Skeletal muscle satellite cell (primary cell): ENCODE measurements at regions not wholly inside any gene's neighbourhood (a gene's known extent, or its start where the extent isn't known, plus 50 kb on each side); places are given as distances from the start of the nearest gene placed in this dataset.

Source experiments
- H3K27me3 ChIP-seq: 2 replicates; pipeline ENCODE4 v1.7.0; 2013; ENCODE audit warnings: low read length; ENCODE audit not compliant: control insufficient read depth, insufficient read depth
- H3K36me3 ChIP-seq: 2 replicates; pipeline ENCODE4 v1.7.0; 2013; ENCODE audit warnings: mild to moderate bottlenecking, control low read depth, low read length; ENCODE audit not compliant: insufficient read depth
- H3K4me1 ChIP-seq: 2 replicates; pipeline ENCODE4 v1.7.0; 2013; ENCODE audit warnings: low read length; ENCODE audit not compliant: control insufficient read depth, insufficient read depth
- H3K4me2 ChIP-seq: 2 replicates; pipeline ENCODE4 v1.7.0; 2013; ENCODE audit warnings: mild to moderate bottlenecking, low read length
- H3K4me3 ChIP-seq: 2 replicates; pipeline ENCODE4 v1.7.0; 2013; ENCODE audit warnings: low read length
- H3K9ac ChIP-seq: 2 replicates; pipeline ENCODE4 v1.7.0; 2013; ENCODE audit warnings: mild to moderate bottlenecking, low read depth, low read length, moderate library complexity
- H3K9me3 ChIP-seq: replicated peaks from 2 replicates; pipeline ENCODE4 v1.7.0; 2013; ENCODE audit warnings: mild to moderate bottlenecking, control low read depth, low read length

DNA sequence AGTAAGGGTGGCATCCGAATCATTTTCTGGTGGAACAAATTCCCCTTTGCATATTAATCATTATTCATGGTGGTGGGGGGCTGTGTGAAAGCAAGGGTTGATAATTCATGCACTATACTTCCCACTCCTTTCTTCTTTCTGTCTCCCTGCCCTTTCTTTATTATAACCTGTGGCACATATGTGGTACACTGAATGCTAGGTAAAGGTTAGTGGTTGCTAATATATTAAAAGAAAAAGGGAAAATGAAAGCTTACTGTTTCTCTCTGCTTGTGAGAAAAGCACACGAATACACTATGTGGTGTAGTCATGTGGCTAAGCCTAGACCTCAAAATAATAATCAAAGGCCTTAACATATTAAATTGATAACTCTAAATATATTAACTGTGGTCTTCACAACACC lies 178.4 kb upstream of the RPS6KA3 start:
- no peaks in the 10 kb centered on the region for H3K27me3 ChIP-seq
- H3K36me3 ChIP-seq: no peaks in the 10 kb centered on the region
- H3K4me2 ChIP-seq: no peak overlapping the region
- H3K4me1 ChIP-seq: no peaks in the 10 kb centered on the region
- no peak overlapping the region for H3K9ac ChIP-seq
- no peak overlapping the region for H3K4me3 ChIP-seq
- no peaks in the 10 kb centered on the region for H3K9me3 ChIP-seq

DNA sequence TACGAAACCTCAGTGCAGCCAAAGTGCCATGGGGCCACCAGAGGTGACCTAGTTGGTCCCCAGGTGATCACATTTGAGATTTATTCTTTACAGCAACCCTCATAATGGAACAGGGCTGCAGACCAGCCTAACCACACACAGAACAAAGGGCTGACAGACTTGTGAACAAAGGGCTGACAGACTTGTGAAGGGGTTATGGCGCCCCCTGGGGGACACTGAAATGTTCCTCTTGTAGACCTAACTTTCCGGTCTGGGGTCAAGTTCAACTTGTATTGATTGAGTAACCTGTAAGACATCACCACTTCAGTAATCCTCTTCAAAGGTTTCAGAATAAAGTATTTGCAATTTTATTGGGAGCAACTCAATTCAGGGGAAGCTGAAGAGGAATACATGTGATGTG lies 175.9 kb upstream of the RPS6KA3 start:
- Histone ChIP-seq H3K27me3 (no peaks in the 10 kb centered on the region), H3K4me2 (no peak overlapping the region), H3K9ac (no peak overlapping the region), H3K4me3 (no peak overlapping the region), H3K9me3 (no peaks in the 10 kb centered on the region), H3K4me1 (no peaks in the 10 kb centered on the region), H3K36me3 (no peaks in the 10 kb centered on the region)

DNA sequence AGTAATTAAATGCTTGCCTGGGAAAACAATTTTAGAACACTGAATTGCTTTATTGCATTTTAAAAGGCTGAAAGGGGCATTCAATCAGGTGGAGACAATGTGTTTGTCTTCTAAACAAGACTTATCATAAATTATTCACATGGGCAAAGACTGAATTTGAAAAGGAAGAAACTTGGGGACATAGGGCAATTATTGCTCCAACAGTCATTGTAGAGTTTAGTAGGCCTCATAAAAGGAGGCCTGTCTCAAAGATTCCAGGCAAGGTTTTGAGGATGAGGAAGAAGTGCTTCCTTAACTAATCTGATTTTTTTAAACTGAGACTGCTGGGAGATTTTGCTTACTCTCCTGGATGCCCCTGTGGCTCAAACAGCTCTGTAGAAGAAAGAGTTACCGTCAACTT lies 174.4 kb upstream of the RPS6KA3 start:
- Histone ChIP-seq H3K4me3 (no peak overlapping the region), H3K36me3 (no peaks in the 10 kb centered on the region), H3K9me3 (no peaks in the 10 kb centered on the region), H3K4me2 (no peak overlapping the region), H3K4me1 (no peaks in the 10 kb centered on the region), H3K9ac (no peak overlapping the region), H3K27me3 (no peaks in the 10 kb centered on the region)

DNA sequence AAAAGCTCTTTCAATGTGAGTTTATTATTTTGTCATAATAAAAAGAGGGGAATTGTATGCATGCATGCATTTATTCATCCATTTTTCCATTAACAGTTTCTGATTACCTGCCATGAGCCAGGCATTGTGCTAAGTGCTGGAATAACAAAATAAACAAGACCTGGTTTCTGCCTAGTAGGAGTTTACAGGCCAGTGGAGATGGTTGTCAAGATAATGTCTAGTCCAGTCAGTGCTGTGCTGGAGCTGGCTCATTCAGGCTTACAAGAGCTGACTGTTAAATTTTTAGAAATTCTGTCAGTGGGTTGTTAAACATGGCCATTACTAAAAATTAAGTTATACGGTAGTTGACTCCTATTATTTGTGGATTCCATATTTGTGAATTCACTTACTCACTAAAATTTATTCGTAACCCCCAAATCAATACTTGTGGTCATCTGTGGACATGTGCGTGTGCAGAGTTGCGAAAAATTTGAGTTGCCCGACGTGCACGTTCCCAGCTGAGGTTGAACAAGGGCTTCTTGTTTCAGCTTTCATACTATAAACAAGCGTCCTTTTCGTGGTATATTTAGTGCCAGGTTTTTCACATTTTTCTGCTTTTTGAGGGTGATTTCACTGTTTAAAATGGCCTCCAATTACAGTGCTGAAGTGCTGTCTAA lies 172.3 kb upstream of the RPS6KA3 start:
- no peak overlapping the region for H3K4me3 ChIP-seq
- no peaks in the 10 kb centered on the region for H3K27me3 ChIP-seq
- no peaks in the 10 kb centered on the region for H3K9me3 ChIP-seq
- H3K4me1 ChIP-seq: no peaks in the 10 kb centered on the region
- no peak overlapping the region for H3K9ac ChIP-seq
- no peak overlapping the region for H3K4me2 ChIP-seq
- no peaks in the 10 kb centered on the region for H3K36me3 ChIP-seq

DNA sequence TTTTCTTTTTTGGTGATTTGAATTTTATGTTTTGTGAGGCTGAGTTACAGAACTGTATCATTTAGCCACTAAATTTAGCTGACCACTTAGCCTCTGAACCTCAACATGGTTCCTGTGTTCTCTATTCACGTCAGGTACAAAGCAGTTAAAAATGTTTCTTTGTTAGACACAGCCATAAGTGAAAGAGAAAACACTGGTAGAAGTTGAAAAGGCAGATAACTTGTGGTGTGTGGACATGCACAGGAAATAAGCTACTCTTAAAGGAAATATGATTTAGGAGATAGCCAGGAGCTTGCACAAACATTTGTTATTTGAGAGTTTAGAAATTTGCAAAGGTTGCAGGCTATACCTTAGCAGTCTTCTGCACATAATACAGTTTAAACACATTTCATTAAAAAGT lies 171.0 kb upstream of the RPS6KA3 start:
- H3K36me3 ChIP-seq: no peaks in the 10 kb centered on the region
- H3K9me3 ChIP-seq: no peaks in the 10 kb centered on the region
- H3K27me3 ChIP-seq: no peaks in the 10 kb centered on the region
- no peaks in the 10 kb centered on the region for H3K4me1 ChIP-seq
- no peak overlapping the region for H3K4me2 ChIP-seq
- no peak overlapping the region for H3K4me3 ChIP-seq
- H3K9ac ChIP-seq: no peak overlapping the region

DNA sequence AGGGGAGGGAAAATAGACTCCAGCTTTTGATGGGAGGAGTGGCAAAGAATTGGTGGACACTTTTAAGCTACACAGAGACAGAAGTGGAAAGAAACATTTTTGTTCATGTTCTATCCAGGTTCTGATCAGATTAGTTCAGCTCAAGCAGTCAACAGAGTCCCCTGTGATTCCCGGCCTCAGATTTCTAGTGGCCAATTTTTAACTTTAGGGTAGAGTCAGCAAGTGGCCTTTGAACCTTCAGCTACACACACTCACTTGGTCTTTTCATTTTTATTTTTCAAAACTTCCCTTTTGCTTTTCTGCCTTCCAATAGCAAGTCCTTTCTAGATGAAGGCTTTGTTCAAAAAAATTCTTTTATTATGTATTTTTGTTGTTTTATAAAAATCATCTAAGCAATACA lies 169.2 kb upstream of the RPS6KA3 start:
- H3K36me3 ChIP-seq: no peaks in the 10 kb centered on the region
- H3K9me3 ChIP-seq: no peaks in the 10 kb centered on the region
- H3K4me3 ChIP-seq: no peak overlapping the region
- no peaks in the 10 kb centered on the region for H3K27me3 ChIP-seq
- H3K9ac ChIP-seq: no peak overlapping the region
- no peaks in the 10 kb centered on the region for H3K4me1 ChIP-seq
- no peak overlapping the region for H3K4me2 ChIP-seq

DNA sequence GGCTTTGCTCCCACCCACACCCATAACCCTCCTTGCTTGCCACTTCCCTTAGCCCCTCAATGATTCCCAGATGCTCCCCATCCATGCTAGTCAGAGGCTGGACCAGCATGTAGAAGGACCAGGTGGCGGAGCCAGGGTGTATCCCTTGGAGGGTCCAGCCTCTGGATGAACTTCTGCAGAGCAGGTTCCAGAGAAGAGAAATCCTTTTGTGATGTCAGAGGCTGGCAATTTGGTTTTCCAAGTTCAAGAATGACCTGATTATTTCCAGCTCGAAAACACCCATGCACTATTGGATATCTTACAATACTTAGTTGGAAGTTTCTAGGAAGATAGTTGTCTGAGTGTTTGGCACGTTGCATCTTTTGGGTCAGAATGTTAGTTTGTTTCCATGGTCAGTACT lies 168.3 kb upstream of the RPS6KA3 start:
- Histone ChIP-seq H3K4me2 (no peak overlapping the region), H3K4me3 (no peak overlapping the region), H3K27me3 (no peaks in the 10 kb centered on the region), H3K4me1 (no peaks in the 10 kb centered on the region), H3K36me3 (no peaks in the 10 kb centered on the region), H3K9ac (no peak overlapping the region), H3K9me3 (no peaks in the 10 kb centered on the region)

DNA sequence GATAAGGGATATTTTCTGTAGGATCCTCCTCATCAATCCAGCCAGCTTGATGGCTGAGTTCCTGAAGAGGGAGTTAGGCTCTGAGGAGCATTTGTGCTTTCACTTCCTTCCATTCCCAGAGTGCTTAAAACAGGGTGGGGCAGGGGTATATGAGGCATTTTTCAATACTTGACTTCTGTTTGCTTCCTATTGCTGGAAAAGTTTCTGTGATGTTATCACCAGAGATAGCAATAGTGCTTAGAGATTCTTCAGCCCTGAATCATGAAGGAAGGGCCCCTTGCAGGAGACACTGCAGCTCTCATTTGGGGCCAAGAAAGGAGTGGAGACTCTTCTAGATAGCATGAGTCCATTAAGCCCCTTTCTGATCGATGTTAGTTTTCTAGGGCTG lies 166.7 kb upstream of the RPS6KA3 start:
- H3K4me2 ChIP-seq: no peak overlapping the region
- H3K27me3 ChIP-seq: no peaks in the 10 kb centered on the region
- H3K4me3 ChIP-seq: no peak overlapping the region
- H3K36me3 ChIP-seq: no peaks in the 10 kb centered on the region
- H3K4me1 ChIP-seq: no peaks in the 10 kb centered on the region
- no peaks in the 10 kb centered on the region for H3K9me3 ChIP-seq
- H3K9ac ChIP-seq: no peak overlapping the region

DNA sequence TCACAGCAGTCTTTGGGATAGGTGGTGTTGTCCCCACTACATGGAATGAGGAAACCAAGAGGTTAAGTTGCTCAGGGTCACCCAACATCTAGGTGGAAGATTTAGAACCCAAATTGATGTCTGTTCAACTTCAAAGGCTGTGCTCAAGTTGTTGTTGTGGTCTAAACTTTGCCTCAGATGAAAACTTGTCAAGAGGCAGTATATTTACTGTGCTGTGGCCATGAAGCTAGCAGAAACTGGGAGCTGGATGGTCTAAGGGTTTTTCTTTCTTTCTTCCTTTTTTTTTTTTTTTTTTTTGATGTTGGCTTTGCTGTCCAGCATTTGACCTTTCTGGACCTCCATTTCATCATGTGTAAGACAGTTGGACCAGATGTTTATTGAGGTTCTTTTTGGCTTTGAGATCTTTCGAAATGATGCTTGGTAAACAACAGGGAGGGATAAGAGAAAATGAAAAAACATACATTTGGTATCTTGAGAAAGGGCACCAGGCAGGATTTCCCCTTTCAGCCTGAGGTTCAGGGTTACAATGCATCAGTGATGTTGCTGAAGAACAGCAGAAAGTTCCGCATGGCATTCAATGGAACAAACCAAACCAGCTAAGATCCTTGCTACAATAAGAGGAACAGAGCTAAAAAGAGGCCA lies 166.2 kb upstream of the RPS6KA3 start:
- Histone ChIP-seq H3K4me1 (no peaks in the 10 kb centered on the region), H3K4me3 (no peak overlapping the region), H3K27me3 (no peaks in the 10 kb centered on the region), H3K9me3 (no peaks in the 10 kb centered on the region), H3K36me3 (no peaks in the 10 kb centered on the region), H3K9ac (no peak overlapping the region), H3K4me2 (no peak overlapping the region)

DNA sequence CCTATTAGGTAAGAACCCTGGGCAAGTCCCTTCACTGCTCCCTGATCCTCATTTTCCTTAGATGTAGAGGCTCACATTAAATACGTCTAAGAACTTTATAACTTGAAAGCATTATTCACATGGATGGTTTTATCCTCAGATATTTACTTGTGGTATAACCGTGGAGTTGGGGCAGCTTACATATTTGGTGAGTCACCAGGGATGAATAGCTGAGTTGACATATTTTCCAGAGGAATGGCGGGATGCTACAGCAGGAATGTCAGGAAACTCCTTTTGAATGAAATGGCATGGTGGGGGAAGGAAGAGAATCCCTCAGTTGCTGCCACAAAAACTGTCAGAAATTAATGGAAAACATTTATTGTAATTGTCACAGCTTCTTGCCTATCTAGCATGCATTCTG lies 165.3 kb upstream of the RPS6KA3 start:
- no peak overlapping the region for H3K9ac ChIP-seq
- no peaks in the 10 kb centered on the region for H3K36me3 ChIP-seq
- no peaks in the 10 kb centered on the region for H3K27me3 ChIP-seq
- no peak overlapping the region for H3K4me3 ChIP-seq
- no peaks in the 10 kb centered on the region for H3K4me1 ChIP-seq
- H3K9me3 ChIP-seq: no peaks in the 10 kb centered on the region
- H3K4me2 ChIP-seq: no peak overlapping the region

DNA sequence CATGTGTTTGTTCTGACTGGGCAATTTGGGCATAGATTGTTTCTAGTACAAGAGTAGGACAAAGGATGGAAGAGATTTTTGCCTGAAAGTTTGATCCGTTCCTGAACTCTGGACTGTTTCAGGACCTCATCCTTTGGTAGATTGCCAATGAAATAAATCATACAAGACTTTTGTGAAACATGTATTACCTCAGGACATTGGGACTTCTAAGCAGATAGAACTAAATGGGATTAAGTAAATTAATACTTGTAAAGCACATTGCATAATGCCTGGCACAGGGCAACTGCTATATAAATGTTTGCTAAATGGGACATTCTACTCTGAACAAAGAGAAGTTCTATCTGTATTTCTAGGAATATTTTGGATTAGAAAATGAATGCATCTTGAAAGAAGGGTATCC lies 164.8 kb upstream of the RPS6KA3 start:
- no peaks in the 10 kb centered on the region for H3K36me3 ChIP-seq
- H3K9ac ChIP-seq: no peak overlapping the region
- no peaks in the 10 kb centered on the region for H3K4me1 ChIP-seq
- H3K9me3 ChIP-seq: no peaks in the 10 kb centered on the region
- no peak overlapping the region for H3K4me3 ChIP-seq
- no peak overlapping the region for H3K4me2 ChIP-seq
- no peaks in the 10 kb centered on the region for H3K27me3 ChIP-seq

DNA sequence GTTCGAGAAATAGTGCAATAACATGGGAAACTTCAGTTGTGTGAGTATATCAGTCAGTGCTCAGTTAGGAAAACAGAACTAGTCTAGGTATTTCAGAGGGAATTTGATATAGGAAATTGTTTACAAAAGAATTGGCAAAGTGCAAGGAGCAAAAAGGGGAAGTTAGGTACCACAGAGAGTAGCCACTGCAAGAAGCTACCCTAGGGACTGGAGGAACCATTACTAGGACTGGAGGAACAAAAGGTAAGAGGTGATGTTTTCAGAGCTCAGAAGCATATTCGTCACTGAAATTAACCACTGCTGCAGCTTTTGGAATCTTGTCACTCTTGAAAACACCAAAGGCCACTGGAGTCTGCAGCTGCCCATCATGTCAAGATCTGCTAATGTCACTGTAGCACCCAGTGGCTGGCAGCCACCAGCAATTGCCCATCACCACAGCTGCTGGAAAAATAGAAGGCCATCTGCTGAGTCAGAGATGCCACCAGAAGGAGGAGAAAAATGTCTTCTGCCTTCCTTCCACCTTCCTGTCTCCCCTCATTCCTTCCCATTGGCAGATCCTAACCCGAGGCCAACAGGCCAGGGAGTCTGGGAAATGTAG lies 160.6 kb upstream of the RPS6KA3 start:
- Histone ChIP-seq H3K4me3 (no peak overlapping the region), H3K9ac (no peak overlapping the region), H3K4me2 (no peak overlapping the region), H3K36me3 (no peaks in the 10 kb centered on the region), H3K4me1 (no peaks in the 10 kb centered on the region), H3K27me3 (no peaks in the 10 kb centered on the region), H3K9me3 (no peaks in the 10 kb centered on the region)
